GM23338 (cell line): ENCODE measurements at regions not wholly inside any gene's neighbourhood (a gene's known extent, or its start where the extent isn't known, plus 50 kb on each side); places are given as distances from the start of the nearest gene placed in this dataset.
A peak's percentile ranks its signal among the peaks of the same experiment; 100 is the strongest.

ENCODE experiments used
- ATAC-seq: fragments of 200-7000 bp; cut with Tn5 transposase; 3 replicates; pipeline ENCODE4 v1.9.1; 2020
- DNase-seq: peaks from one replicate; pipeline ENCODE4 v3.0.0-alpha.2; 2015; ENCODE audit warnings: low spot score
- H2AFZ ChIP-seq: fragments of 200-600 bp; sonication (generic); 2 replicates; pipeline ENCODE4 v1.8.0; 2016; ENCODE audit warnings: antibody characterized with exemption, mild to moderate bottlenecking, moderate library complexity
- H3F3A ChIP-seq: fragments of 200-600 bp; sonication (generic); replicated peaks from 2 replicates; pipeline ENCODE4 v1.8.0; 2017; ENCODE audit warnings: antibody characterized with exemption, mixed run types, low read depth
- H3K27ac ChIP-seq: fragments of 200-600 bp; sonication (generic); 2 replicates; pipeline ENCODE4 v1.6.1; 2016; ENCODE audit warnings: low read depth
- H3K27me3 ChIP-seq: fragments of 200-600 bp; sonication (generic); 2 replicates; pipeline ENCODE4 v1.8.0; 2016; ENCODE audit warnings: mild to moderate bottlenecking, mixed run types, moderate library complexity; ENCODE audit not compliant: insufficient read depth
- H3K36me3 ChIP-seq: fragments of 200-600 bp; sonication (generic); 2 replicates; pipeline ENCODE4 v1.8.0; 2016; ENCODE audit warnings: mild to moderate bottlenecking; ENCODE audit not compliant: insufficient read depth
- H3K4me1 ChIP-seq: fragments of 200-600 bp; sonication (generic); 2 replicates; pipeline ENCODE4 v1.8.0; 2016; ENCODE audit warnings: mild to moderate bottlenecking, moderate library complexity; ENCODE audit not compliant: insufficient read depth
- H3K4me2 ChIP-seq: fragments of 200-600 bp; sonication (generic); 2 replicates; pipeline ENCODE4 v1.7.1; 2017; ENCODE audit warnings: mixed run types
- H3K4me3 ChIP-seq: fragments of 200-600 bp; sonication (generic); 2 replicates; pipeline ENCODE4 v1.6.1; 2016; ENCODE audit warnings: mixed run types
- H3K79me2 ChIP-seq: fragments of 200-600 bp; sonication (generic); replicated peaks from 2 replicates; pipeline ENCODE4 v1.8.0; 2017; ENCODE audit warnings: mild to moderate bottlenecking; ENCODE audit not compliant: insufficient read depth
- H3K9me2 ChIP-seq: fragments of 200-600 bp; sonication (generic); 2 replicates; pipeline ENCODE4 v1.8.0; 2017; ENCODE audit not compliant: insufficient read depth
- H4K20me1 ChIP-seq: fragments of 200-600 bp; sonication (generic); replicated peaks from 2 replicates; pipeline ENCODE4 v1.8.0; 2017; ENCODE audit warnings: mild to moderate bottlenecking; ENCODE audit not compliant: insufficient read depth
- H3K27ac Mint-ChIP-seq: 2 replicates; pipeline ENCODE4 v1.8.0; 2020; ENCODE audit warnings: inconsistent platforms, mild to moderate bottlenecking, moderate library complexity, mixed read lengths
- H3K27me3 Mint-ChIP-seq: 3 replicates; pipeline ENCODE4 v1.8.0; 2022; ENCODE audit warnings: low read depth, mild to moderate bottlenecking, moderate library complexity, mixed read lengths, inconsistent platforms; ENCODE audit not compliant: insufficient read depth, poor library complexity
- H3K36me3 Mint-ChIP-seq: 3 replicates; pipeline ENCODE4 v1.8.0; 2021; ENCODE audit warnings: low read depth, mild to moderate bottlenecking, inconsistent platforms, moderate library complexity, mixed read lengths
- H3K4me1 Mint-ChIP-seq: 3 replicates; pipeline ENCODE4 v1.8.0; 2020; ENCODE audit warnings: mild to moderate bottlenecking, inconsistent platforms, mixed read lengths
- H3K4me3 Mint-ChIP-seq: 3 replicates; pipeline ENCODE4 v1.8.0; 2021; ENCODE audit warnings: moderate library complexity, mild to moderate bottlenecking, inconsistent platforms, mixed read lengths
- H3K9me3 Mint-ChIP-seq: 3 replicates; pipeline ENCODE4 v1.8.0; 2020; ENCODE audit warnings: moderate library complexity, mild to moderate bottlenecking, inconsistent platforms, mixed read lengths
- CREB1 ChIP-seq: fragments of 250-450 bp; sonication (Bioruptor Pico); IDR thresholded peaks from 2 replicates; pipeline ENCODE4 v1.5.0; 2020; ENCODE audit warnings: low read depth, mild to moderate bottlenecking, moderate library complexity
- EZH2phosphoT487 ChIP-seq: fragments of 200-600 bp; sonication (generic); IDR thresholded peaks from one replicate; pipeline ENCODE4 v1.8.1; 2018; ENCODE audit warnings: antibody characterized with exemption; ENCODE audit not compliant: unreplicated experiment
- JUNB ChIP-seq: IDR thresholded peaks from one replicate; pipeline ENCODE4 v1.6.1; 2016; ENCODE audit warnings: antibody characterized with exemption; ENCODE audit not compliant: unreplicated experiment
- STAT1 ChIP-seq: IDR thresholded peaks from one replicate; pipeline ENCODE4 v1.6.1; 2016; ENCODE audit warnings: antibody characterized with exemption; ENCODE audit not compliant: unreplicated experiment
- ZNF331 ChIP-seq: fragments of 250-450 bp; sonication (Bioruptor Pico); IDR thresholded peaks from 2 replicates; pipeline ENCODE4 v1.5.0; 2020; ENCODE audit warnings: low read depth, mild to moderate bottlenecking, moderate library complexity
- TF ChIP-seq, protein P1 (sequence below): fragments of 250-450 bp; sonication (Bioruptor Pico); IDR thresholded peaks from 2 replicates; pipeline ENCODE4 v1.5.0; 2020; ENCODE audit warnings: mild to moderate bottlenecking, moderate library complexity
- TF ChIP-seq, protein P2 (sequence below), 2 experiments: fragments of 200-600 bp in 1 of 2; sonication (generic) in 1 of 2; conservative IDR thresholded peaks; 2 replicates each; pipeline versions ENCODE4 v1.5.1 to v1.6.1; 2016 to 2017; ENCODE audit warnings: antibody characterized with exemption in 2 of 2, low read depth in 2 of 2, mild to moderate bottlenecking in 2 of 2, moderate library complexity in 1 of 2
- TF ChIP-seq, protein P3 (sequence below): IDR thresholded peaks from 2 replicates; pipeline ENCODE4 v1.6.1; 2016; ENCODE audit warnings: antibody characterized with exemption

DNA sequence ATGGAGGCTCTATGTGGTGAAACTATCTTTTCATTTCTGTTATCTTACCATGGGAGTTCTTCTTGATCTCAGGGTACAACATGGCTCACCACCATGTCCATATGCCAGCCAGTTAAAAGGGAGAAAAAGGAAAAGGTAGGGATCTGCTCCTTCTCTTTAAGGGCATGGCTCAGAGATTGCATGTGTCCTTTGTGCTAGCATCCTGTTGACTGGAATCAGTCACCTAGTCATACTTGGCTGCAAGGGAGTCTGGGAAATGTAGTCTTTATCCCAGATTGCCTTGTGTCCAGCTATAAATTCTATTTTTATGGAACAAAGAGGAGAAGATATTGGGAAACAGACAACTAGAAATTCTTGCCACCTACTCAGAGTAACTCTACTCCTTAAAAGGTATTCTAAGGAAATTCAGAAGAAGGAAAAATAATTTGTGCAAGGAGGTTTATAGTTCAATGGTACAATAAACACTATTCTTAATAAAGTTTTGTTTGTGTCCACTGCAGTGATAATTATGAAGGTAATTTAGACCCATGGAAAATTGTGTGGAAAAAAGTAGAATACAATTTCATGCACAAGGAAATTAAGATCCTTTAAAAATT lies 86.4 kb upstream of the RPH3A start (continued):
- TF ChIP-seq, protein P1, sequence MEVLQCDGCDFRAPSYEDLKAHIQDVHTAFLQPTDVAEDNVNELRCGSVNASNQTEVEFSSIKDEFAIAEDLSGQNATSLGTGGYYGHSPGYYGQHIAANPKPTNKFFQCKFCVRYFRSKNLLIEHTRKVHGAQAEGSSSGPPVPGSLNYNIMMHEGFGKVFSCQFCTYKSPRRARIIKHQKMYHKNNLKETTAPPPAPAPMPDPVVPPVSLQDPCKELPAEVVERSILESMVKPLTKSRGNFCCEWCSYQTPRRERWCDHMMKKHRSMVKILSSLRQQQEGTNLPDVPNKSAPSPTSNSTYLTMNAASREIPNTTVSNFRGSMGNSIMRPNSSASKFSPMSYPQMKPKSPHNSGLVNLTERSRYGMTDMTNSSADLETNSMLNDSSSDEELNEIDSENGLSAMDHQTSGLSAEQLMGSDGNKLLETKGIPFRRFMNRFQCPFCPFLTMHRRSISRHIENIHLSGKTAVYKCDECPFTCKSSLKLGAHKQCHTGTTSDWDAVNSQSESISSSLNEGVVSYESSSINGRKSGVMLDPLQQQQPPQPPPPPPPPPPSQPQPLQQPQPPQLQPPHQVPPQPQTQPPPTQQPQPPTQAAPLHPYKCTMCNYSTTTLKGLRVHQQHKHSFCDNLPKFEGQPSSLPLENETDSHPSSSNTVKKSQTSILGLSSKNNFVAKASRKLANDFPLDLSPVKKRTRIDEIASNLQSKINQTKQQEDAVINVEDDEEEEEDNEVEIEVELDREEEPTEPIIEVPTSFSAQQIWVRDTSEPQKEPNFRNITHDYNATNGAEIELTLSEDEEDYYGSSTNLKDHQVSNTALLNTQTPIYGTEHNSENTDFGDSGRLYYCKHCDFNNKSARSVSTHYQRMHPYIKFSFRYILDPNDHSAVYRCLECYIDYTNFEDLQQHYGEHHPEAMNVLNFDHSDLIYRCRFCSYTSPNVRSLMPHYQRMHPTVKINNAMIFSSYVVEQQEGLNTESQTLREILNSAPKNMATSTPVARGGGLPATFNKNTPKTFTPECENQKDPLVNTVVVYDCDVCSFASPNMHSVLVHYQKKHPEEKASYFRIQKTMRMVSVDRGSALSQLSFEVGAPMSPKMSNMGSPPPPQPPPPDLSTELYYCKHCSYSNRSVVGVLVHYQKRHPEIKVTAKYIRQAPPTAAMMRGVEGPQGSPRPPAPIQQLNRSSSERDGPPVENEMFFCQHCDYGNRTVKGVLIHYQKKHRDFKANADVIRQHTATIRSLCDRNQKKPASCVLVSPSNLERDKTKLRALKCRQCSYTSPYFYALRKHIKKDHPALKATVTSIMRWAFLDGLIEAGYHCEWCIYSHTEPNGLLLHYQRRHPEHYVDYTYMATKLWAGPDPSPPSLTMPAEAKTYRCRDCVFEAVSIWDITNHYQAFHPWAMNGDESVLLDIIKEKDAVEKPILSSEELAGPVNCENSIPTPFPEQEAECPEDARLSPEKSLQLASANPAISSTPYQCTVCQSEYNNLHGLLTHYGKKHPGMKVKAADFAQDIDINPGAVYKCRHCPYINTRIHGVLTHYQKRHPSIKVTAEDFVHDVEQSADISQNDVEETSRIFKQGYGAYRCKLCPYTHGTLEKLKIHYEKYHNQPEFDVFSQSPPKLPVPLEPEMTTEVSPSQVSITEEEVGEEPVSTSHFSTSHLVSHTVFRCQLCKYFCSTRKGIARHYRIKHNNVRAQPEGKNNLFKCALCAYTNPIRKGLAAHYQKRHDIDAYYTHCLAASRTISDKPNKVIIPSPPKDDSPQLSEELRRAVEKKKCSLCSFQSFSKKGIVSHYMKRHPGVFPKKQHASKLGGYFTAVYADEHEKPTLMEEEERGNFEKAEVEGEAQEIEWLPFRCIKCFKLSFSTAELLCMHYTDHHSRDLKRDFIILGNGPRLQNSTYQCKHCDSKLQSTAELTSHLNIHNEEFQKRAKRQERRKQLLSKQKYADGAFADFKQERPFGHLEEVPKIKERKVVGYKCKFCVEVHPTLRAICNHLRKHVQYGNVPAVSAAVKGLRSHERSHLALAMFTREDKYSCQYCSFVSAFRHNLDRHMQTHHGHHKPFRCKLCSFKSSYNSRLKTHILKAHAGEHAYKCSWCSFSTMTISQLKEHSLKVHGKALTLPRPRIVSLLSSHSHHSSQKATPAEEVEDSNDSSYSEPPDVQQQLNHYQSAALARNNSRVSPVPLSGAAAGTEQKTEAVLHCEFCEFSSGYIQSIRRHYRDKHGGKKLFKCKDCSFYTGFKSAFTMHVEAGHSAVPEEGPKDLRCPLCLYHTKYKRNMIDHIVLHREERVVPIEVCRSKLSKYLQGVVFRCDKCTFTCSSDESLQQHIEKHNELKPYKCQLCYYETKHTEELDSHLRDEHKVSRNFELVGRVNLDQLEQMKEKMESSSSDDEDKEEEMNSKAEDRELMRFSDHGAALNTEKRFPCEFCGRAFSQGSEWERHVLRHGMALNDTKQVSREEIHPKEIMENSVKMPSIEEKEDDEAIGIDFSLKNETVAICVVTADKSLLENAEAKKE (CRISPR knock-in tag) = no peak
- TF ChIP-seq CREB1 (CRISPR knock-in tag) = peak; percentile 67
- TF ChIP-seq STAT1 = no peak
- TF ChIP-seq JUNB = no peak
- TF ChIP-seq, protein P2, sequence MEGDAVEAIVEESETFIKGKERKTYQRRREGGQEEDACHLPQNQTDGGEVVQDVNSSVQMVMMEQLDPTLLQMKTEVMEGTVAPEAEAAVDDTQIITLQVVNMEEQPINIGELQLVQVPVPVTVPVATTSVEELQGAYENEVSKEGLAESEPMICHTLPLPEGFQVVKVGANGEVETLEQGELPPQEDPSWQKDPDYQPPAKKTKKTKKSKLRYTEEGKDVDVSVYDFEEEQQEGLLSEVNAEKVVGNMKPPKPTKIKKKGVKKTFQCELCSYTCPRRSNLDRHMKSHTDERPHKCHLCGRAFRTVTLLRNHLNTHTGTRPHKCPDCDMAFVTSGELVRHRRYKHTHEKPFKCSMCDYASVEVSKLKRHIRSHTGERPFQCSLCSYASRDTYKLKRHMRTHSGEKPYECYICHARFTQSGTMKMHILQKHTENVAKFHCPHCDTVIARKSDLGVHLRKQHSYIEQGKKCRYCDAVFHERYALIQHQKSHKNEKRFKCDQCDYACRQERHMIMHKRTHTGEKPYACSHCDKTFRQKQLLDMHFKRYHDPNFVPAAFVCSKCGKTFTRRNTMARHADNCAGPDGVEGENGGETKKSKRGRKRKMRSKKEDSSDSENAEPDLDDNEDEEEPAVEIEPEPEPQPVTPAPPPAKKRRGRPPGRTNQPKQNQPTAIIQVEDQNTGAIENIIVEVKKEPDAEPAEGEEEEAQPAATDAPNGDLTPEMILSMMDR (conservative IDR thresholded peaks at IDR 0.05; ENCODE audit: low read depth in 2 of 2) = no peak

DNA sequence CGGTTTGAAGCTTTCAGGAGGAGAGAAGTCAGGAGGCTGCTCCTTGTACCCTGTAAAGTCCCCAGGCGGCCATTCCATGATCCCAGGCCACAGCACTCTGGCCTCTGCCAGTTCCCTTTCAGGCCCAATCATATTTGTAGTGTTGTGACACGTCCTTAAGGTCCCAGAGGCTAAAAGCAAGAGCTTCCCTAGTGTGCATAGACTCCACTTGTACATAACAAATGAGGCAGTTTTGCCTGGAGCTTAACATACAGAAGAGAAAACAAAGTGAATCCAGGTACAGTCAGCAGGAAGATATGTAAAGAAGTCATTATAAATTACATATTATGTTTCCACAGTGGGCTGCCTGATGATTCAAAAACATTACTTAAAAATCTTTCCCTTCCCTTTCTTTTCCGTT lies 81.1 kb upstream of the RPH3A start:
- H3K27me3 Mint-ChIP-seq = peaks cover 4% of the 10 kb centered on the region
- peaks cover 9% of the 10 kb centered on the region; the same call in 2 of the 3 replicates for H3K4me1 Mint-ChIP-seq
- Histone ChIP-seq H3K9me2 (0 out of 2 replicates have a peak, but pooled peaks cover 6% of the 10 kb centered on the region), H3K4me2 (no peak overlapping the region), H4K20me1 (no peaks in the 10 kb centered on the region), H3F3A (no peaks in the 10 kb centered on the region), H3K27ac (no peak overlapping the region), H3K36me3 (no peaks in the 10 kb centered on the region), H3K4me3 (no peak overlapping the region), H3K4me1 (0 out of 2 replicates have a peak, but pooled peaks cover 5% of the 10 kb centered on the region), H2AFZ (peak overlapping the region; percentile 93), H3K27me3 (no peaks in the 10 kb centered on the region), H3K79me2 (no peaks in the 10 kb centered on the region)
- H3K36me3 Mint-ChIP-seq = no peaks in the 10 kb centered on the region
- DNase-seq (no peak), ATAC-seq (peak; percentile 42; the same call in 2 of the 3 replicates)
- TF ChIP-seq ZNF331 (CRISPR knock-in tag) = no peak
- no peak for TF ChIP-seq EZH2phosphoT487
- TF ChIP-seq, protein P3, sequence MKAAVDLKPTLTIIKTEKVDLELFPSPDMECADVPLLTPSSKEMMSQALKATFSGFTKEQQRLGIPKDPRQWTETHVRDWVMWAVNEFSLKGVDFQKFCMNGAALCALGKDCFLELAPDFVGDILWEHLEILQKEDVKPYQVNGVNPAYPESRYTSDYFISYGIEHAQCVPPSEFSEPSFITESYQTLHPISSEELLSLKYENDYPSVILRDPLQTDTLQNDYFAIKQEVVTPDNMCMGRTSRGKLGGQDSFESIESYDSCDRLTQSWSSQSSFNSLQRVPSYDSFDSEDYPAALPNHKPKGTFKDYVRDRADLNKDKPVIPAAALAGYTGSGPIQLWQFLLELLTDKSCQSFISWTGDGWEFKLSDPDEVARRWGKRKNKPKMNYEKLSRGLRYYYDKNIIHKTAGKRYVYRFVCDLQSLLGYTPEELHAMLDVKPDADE = no peak
- no peak for TF ChIP-seq CREB1 (CRISPR knock-in tag)
- no peak overlapping the region for H3K4me3 Mint-ChIP-seq
- no peaks in the 10 kb centered on the region for H3K9me3 Mint-ChIP-seq
- H3K27ac Mint-ChIP-seq = peak overlapping the region; percentile 50; the same call in 1 of the 2 replicates
